Testis (tissue), 2 donors: ENCODE measurements at regions not wholly inside any gene's neighbourhood (a gene's known extent, or its start where the extent isn't known, plus 50 kb on each side); places are given as distances from the start of the nearest gene placed in this dataset.

Source experiments
- CTCF ChIP-seq, 3 experiments: fragments of 450-650 bp in 2 of 3; fragments of 200-600 bp in 1 of 3; sonication (generic) in 1 of 3; IDR thresholded peaks; one replicate each; pipeline ENCODE4 v1.5.1; 2016 to 2019; ENCODE audit warnings: antibody characterized with exemption in 3 of 3, mild to moderate bottlenecking in 2 of 3, moderate library complexity in 1 of 3
- POLR2A ChIP-seq: fragments of 450-650 bp; IDR thresholded peaks from one replicate; pipeline ENCODE4 v1.6.1; 2017; ENCODE audit warnings: antibody characterized with exemption, mild to moderate bottlenecking, moderate library complexity

GRCh38 chr13:73837147-73837546 lies 297.1 kb downstream of the KLF12 start:
- TF ChIP-seq POLR2A = no peak
- TF ChIP-seq CTCF (IDR thresholded peaks at IDR 0.05) = no peak
